ENCODE measurements at regions not wholly inside any gene's neighbourhood (a gene's known extent, or its start where the extent isn't known, plus 50 kb on each side); places are given as distances from the start of the nearest gene placed in this dataset.
A peak's percentile ranks its signal among the peaks of the same experiment; 100 is the strongest.

- no peak overlapping the region for H3K27ac ChIP-seq
- DNase-seq (ENCODE audit: low read depth, low spot score) = no peak
Observed at GRCh38 chr1:191541758-191542157, 616.5 kb upstream of the RGS18 start.

- DNase-seq (ENCODE audit: low read depth, low spot score) = no peak
- H3K27ac ChIP-seq = no peak overlapping the region
Observed at GRCh38 chr1:191542444-191542843, 615.8 kb upstream of the RGS18 start.

- no peak for DNase-seq (ENCODE audit: low read depth, low spot score)
- H3K27ac ChIP-seq = no peak overlapping the region
Observed at GRCh38 chr1:191546803-191547202, 611.5 kb upstream of the RGS18 start.

DNA sequence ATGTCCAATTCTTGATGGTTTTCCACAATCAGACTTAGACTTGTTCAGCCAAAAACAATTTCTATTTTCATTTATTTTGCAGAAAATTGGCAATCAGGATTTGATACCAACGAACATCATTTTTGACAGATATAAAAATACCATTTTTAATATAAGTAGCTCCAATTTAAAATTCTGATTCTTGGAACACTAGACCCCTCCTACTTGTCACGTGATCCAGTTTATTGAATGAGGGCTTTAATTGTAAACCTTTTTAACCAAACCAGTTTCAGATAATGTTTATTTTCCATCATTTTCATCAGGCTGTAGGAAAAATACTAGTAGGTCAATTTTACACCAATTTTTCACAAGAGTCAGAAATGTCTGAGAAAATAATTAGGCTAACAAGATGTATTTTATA lies 607.2 kb upstream of the RGS18 start:
- no peak overlapping the region for H3K27ac ChIP-seq
- no peak for DNase-seq (ENCODE audit: low read depth, low spot score)

GRCh38 chr1:191558379-191558778 lies 599.9 kb upstream of the RGS18 start:
- no peak for DNase-seq (ENCODE audit: low read depth, low spot score)
- H3K27ac ChIP-seq = no peak overlapping the region

- DNase-seq (ENCODE audit: low read depth, low spot score) = no peak
- no peak overlapping the region for H3K27ac ChIP-seq
Observed at GRCh38 chr1:191561276-191561675, 597.0 kb upstream of the RGS18 start.

DNA sequence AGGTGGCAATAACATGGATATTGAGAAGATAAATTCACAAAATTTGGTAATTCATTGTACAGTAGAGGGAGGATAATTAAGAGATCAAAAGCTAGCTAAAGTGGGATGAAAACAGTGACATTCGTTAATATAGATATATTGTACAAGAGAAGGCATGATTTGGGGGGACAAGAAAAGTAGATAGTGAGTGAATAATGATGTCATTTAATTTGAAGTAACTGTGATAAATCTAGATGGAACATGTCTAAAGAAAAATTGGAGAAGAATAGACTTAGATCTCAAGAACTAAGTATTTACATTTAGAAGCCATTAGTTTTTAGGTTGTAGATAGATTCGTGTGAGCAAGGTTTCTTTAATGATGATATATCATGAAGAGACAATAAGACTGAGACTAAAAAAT lies 594.0 kb upstream of the RGS18 start:
- no peak overlapping the region for H3K27ac ChIP-seq
- DNase-seq (ENCODE audit: low read depth, low spot score) = no peak

DNA sequence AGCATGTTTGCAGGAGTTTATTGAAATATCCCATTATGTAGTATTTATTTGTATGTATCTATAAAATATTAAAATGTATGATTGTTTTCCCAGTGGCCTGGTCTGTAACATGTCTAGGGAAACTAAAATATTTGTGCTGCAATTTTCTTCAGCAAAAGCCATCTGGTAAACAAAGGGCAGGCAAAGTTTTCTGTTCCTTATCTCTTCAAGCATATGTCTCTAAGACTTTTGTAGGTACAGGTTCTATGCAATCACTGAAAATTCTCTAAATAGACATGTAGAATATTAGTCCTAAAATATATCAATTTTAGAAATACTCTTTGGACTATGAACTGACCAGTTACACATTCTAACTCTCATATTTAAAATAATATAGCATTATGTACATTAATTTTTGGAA lies 585.8 kb upstream of the RGS18 start:
- no peak overlapping the region for H3K27ac ChIP-seq
- DNase-seq (ENCODE audit: low read depth, low spot score) = no peak

- no peak overlapping the region for H3K27ac ChIP-seq
- DNase-seq (ENCODE audit: low read depth, low spot score) = no peak
Observed at GRCh38 chr1:191575180-191575579, 583.1 kb upstream of the RGS18 start.

GRCh38 chr1:191575746-191576145 lies 582.5 kb upstream of the RGS18 start:
- no peak for DNase-seq (ENCODE audit: low read depth, low spot score)

DNA sequence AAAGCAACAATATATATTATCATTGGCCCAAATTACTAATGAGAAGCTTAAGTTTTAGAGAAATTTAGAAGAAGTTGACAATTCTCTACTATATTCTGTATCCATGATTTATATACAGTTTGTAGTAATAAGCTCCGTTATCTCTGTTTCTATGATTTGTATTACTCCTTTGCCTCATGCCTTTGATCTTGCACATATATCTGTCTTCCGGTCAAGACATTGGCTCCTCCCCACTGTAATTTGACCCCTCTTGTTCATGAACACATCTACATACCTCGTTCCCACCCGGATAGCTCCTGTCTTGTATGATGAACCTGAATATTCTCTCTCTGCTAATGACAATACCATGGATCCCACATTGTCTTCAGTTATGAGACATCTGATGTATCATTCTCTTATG lies 581.0 kb upstream of the RGS18 start:
- DNase-seq (ENCODE audit: low read depth, low spot score) = no peak
- no peak overlapping the region for H3K27ac ChIP-seq

More at GRCh38 chr1:191575746-191576145, 582.5 kb upstream of the RGS18 start:
- H3K27ac ChIP-seq = no peak overlapping the region

GRCh38 chr1:191578281-191578680 lies 580.0 kb upstream of the RGS18 start:
- DNase-seq (ENCODE audit: low read depth, low spot score) = no peak
- no peak overlapping the region for H3K27ac ChIP-seq

DNA sequence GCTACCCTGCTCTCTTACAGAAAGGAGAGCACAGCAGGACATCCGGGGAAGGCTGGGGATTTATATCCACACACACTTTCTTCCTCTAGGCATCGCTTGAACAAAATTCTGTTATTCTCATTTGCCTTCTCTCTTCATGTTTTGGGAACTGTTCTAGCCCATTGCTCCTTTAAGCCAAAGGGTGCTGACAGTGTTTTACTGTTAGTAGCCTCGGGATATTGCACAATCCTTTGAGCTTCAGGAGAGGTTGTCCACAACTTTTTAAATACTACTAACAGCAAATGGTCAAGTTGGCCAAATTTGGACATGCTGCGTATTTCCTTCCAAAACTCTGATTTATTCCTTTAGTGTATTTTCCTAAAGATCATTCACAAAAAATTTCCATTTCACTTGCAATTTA lies 579.2 kb upstream of the RGS18 start:
- DNase-seq (ENCODE audit: low read depth, low spot score) = no peak
- H3K27ac ChIP-seq = no peak overlapping the region

GRCh38 chr1:191582169-191582568 lies 576.1 kb upstream of the RGS18 start:
- DNase-seq (ENCODE audit: low read depth, low spot score) = no peak

GRCh38 chr1:191585095-191585494 lies 573.2 kb upstream of the RGS18 start:
- H3K27ac ChIP-seq = no peak overlapping the region
- DNase-seq (ENCODE audit: low read depth, low spot score) = no peak

More at GRCh38 chr1:191582169-191582568, 576.1 kb upstream of the RGS18 start:
- no peak overlapping the region for H3K27ac ChIP-seq

GRCh38 chr1:191588905-191589304 lies 569.4 kb upstream of the RGS18 start:
- no peak overlapping the region for H3K27ac ChIP-seq
- no peak for DNase-seq (ENCODE audit: low read depth, low spot score)

- no peak for DNase-seq (ENCODE audit: low read depth, low spot score)
- H3K27ac ChIP-seq = no peak overlapping the region
Observed at GRCh38 chr1:191589536-191589935, 568.7 kb upstream of the RGS18 start.

GRCh38 chr1:191590578-191590977 lies 567.7 kb upstream of the RGS18 start:
- H3K27ac ChIP-seq = no peak overlapping the region
- DNase-seq (ENCODE audit: low read depth, low spot score) = no peak

- no peak for DNase-seq (ENCODE audit: low read depth, low spot score)
- no peak overlapping the region for H3K27ac ChIP-seq
Observed at GRCh38 chr1:191592039-191592438, 566.2 kb upstream of the RGS18 start.

- H3K27ac ChIP-seq = no peak overlapping the region
- no peak for DNase-seq (ENCODE audit: low read depth, low spot score)
Observed at GRCh38 chr1:191592907-191593306, 565.4 kb upstream of the RGS18 start.

DNA sequence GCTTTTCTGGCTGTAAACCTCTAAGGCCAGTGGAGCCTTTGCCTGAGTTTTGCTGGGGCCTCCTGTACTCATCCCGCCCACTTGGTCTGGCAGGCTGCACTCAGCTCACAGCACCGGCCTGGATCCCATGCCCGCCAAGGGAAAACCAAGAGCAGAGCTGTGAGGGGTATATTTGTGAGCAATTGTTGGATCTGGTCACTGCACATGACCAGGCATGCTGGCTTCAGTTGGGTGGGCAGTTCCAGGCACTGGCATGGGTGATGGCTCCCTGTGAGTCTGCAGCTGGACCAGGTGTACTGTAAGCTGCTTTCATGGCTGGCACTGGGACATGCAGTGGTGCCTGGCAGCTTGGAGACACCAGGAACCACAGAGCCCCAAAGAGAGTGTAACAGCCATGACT lies 563.1 kb upstream of the RGS18 start:
- no peak overlapping the region for H3K27ac ChIP-seq

DNA sequence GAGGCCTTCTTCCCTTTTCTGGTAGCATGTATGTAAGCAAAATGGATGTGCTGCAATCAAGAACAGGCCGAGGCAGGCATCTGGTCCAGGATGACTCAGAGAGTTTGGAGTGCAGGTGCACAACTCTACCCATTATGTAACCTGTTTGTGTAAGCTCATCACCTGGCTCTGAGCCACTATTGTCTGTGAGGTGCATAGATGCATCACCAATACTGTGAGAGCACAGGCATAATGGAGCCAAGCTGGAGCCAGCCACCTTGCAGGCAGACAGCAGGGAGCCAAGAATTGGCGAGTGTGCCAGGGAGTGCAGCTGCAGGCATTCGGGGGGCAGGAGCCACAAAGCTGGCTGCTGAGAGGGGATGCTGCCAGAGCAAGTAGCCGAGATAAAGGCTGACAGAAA lies 549.9 kb upstream of the RGS18 start:
- no peak overlapping the region for H3K27ac ChIP-seq
- peak; percentile 85 for DNase-seq (ENCODE audit: low read depth, low spot score)

More for the DNA sequence above, 563.1 kb upstream of the RGS18 start:
- no peak for DNase-seq (ENCODE audit: low read depth, low spot score)

DNA sequence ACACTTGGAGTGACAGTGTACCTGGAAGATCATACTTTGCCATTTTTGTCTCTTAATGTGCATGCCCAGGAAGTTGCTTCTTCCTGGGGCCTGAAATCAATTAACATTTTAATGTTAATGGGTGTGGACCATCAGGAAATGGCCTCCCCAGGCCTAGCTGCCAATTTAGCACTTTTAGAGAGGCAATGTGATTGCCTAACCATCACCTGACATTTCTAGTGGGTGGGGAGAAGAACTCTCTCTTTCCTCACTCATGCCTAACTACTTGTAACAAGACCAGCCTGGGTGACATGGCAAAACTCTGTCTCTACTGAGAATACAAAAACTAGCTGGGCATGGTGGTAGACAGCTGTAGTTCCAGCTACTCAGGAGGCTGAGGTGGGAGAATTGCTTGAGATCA lies 549.0 kb upstream of the RGS18 start:
- DNase-seq (ENCODE audit: low read depth, low spot score) = no peak
- H3K27ac ChIP-seq = no peak overlapping the region
